ENCODE measurements at regions not wholly inside any gene's neighbourhood (a gene's known extent, or its start where the extent isn't known, plus 50 kb on each side); places are given as distances from the start of the nearest gene placed in this dataset.

- no peaks in the 10 kb centered on the region for H3K79me2 ChIP-seq (ENCODE audit: insufficient read depth, low read length)
- peaks cover 31% of the 10 kb centered on the region for H3K27me3 Mint-ChIP-seq (ENCODE audit: low read depth, unreplicated experiment)
- no peak overlapping the region for H3K27ac ChIP-seq (ENCODE audit: low read depth, low read length)
- no peaks in the 10 kb centered on the region for H3K36me3 ChIP-seq (ENCODE audit: insufficient read depth, low read length)
- H3K36me3 Mint-ChIP-seq (ENCODE audit: low read depth, unreplicated experiment) = peaks cover 1% of the 10 kb centered on the region
- no peak overlapping the region for H3K9ac ChIP-seq (ENCODE audit: low read length)
- H3K27me3 ChIP-seq (ENCODE audit: insufficient read depth, low read length) = no peaks in the 10 kb centered on the region
- no peaks in the 10 kb centered on the region for H4K20me1 ChIP-seq (ENCODE audit: insufficient read depth, low read length)
- H3K4me1 Mint-ChIP-seq (ENCODE audit: low read depth, unreplicated experiment) = peaks cover 22% of the 10 kb centered on the region
- peaks cover 19% of the 10 kb centered on the region for H3K4me1 ChIP-seq (ENCODE audit: insufficient read depth, low read length)
- DNase-seq (ENCODE audit: low read depth) (no peak), FAIRE-seq (no peak)
- H3K4me3 ChIP-seq (ENCODE audit: insufficient read depth, low read depth, low read length) = no peak overlapping the region
- no peak overlapping the region for H3K4me2 ChIP-seq (ENCODE audit: low read length)
- no peak overlapping the region for H3K4me3 Mint-ChIP-seq (ENCODE audit: unreplicated experiment)
- H3K9me3 Mint-ChIP-seq (ENCODE audit: unreplicated experiment) = no peaks in the 10 kb centered on the region
- H2AFZ ChIP-seq (ENCODE audit: low read depth, low read length) = no peak overlapping the region
- TF ChIP-seq CTCF (IDR thresholded peaks at IDR 0.05; ENCODE audit: insufficient read depth, low read depth, low read length) (no peak), EZH2 (IDR thresholded peaks at IDR 0.05; ENCODE audit: insufficient read depth, low read length) (no peak)
- H3K9me3 ChIP-seq (ENCODE audit: insufficient read depth, low read depth, low read length) = no peaks in the 10 kb centered on the region
- H3K27ac Mint-ChIP-seq (ENCODE audit: unreplicated experiment) = no peak overlapping the region
Observed at GRCh38 chr6:165714907-165715306, 51.9 kb upstream of the PDE10A start.

- Mint-ChIP-seq H3K4me3 (ENCODE audit: unreplicated experiment) (no peak overlapping the region), H3K27ac (ENCODE audit: unreplicated experiment) (no peak overlapping the region), H3K9me3 (ENCODE audit: unreplicated experiment) (no peaks in the 10 kb centered on the region), H3K27me3 (ENCODE audit: low read depth, unreplicated experiment) (peaks cover 35% of the 10 kb centered on the region), H3K4me1 (ENCODE audit: low read depth, unreplicated experiment) (peaks cover 22% of the 10 kb centered on the region), H3K36me3 (ENCODE audit: low read depth, unreplicated experiment) (peaks cover 1% of the 10 kb centered on the region)
- H3K9ac ChIP-seq (ENCODE audit: low read length) = no peak overlapping the region
- no peak overlapping the region for H3K4me2 ChIP-seq (ENCODE audit: low read length)
- H3K9me3 ChIP-seq (ENCODE audit: insufficient read depth, low read depth, low read length) = no peaks in the 10 kb centered on the region
- H3K27me3 ChIP-seq (ENCODE audit: insufficient read depth, low read length) = no peaks in the 10 kb centered on the region
- H3K4me3 ChIP-seq (ENCODE audit: insufficient read depth, low read depth, low read length) = no peak overlapping the region
- no peaks in the 10 kb centered on the region for H3K36me3 ChIP-seq (ENCODE audit: insufficient read depth, low read length)
- H3K79me2 ChIP-seq (ENCODE audit: insufficient read depth, low read length) = no peaks in the 10 kb centered on the region
- no peak for FAIRE-seq
- H3K4me1 ChIP-seq (ENCODE audit: insufficient read depth, low read length) = peaks cover 14% of the 10 kb centered on the region
- DNase-seq (ENCODE audit: low read depth) = no peak
- no peaks in the 10 kb centered on the region for H4K20me1 ChIP-seq (ENCODE audit: insufficient read depth, low read length)
- no peak overlapping the region for H2AFZ ChIP-seq (ENCODE audit: low read depth, low read length)
- TF ChIP-seq EZH2 (IDR thresholded peaks at IDR 0.05; ENCODE audit: insufficient read depth, low read length) (no peak), CTCF (IDR thresholded peaks at IDR 0.05; ENCODE audit: insufficient read depth, low read depth, low read length) (no peak)
- no peak overlapping the region for H3K27ac ChIP-seq (ENCODE audit: low read depth, low read length)
Observed at GRCh38 chr6:165713845-165714466, 50.9 kb upstream of the PDE10A start.
